LNCAP (cell line): ENCODE measurements at regions not wholly inside any gene's neighbourhood (a gene's known extent, or its start where the extent isn't known, plus 50 kb on each side); places are given as distances from the start of the nearest gene placed in this dataset.

ENCODE experiments used
- CTCF ChIP-seq: fragments of 450-650 bp; IDR thresholded peaks from 2 replicates; pipeline ENCODE4 v1.5.1; 2017; ENCODE audit warnings: mild to moderate bottlenecking

GRCh38 chr20:12093057-12093796, 175.5 kb downstream of the BTBD3 start:
- no peak for TF ChIP-seq CTCF

GRCh38 chr20:12095180-12095920, 177.7 kb downstream of the BTBD3 start:
- TF ChIP-seq CTCF: no peak

- TF ChIP-seq CTCF: no peak
Observed at GRCh38 chr20:12098421-12098820, 180.7 kb downstream of the BTBD3 start.

- TF ChIP-seq CTCF: no peak
Observed at GRCh38 chr20:12108846-12109245, 191.2 kb downstream of the BTBD3 start.

- no peak for TF ChIP-seq CTCF
Observed at GRCh38 chr20:12110274-12110673, 192.6 kb downstream of the BTBD3 start.

- TF ChIP-seq CTCF: no peak
Observed at GRCh38 chr20:12110711-12111110, 193.0 kb downstream of the BTBD3 start.

- no peak for TF ChIP-seq CTCF
Observed at GRCh38 chr20:12111431-12112088, 193.9 kb downstream of the BTBD3 start.
